Coronary artery (tissue), 2 donors: ENCODE measurements at regions not wholly inside any gene's neighbourhood (a gene's known extent, or its start where the extent isn't known, plus 50 kb on each side); places are given as distances from the start of the nearest gene placed in this dataset.

ENCODE experiments used
- DNase-seq: peaks from one replicate; pipeline ENCODE4 v3.0.0-alpha.2; 2017; ENCODE audit warnings: low spot score
- H3K27ac ChIP-seq, 2 donors: fragments of 200-600 bp; sonication (generic); one replicate each; pipeline ENCODE4 v1.5.1; 2016 to 2019
- H3K4me3 ChIP-seq: fragments of 200-600 bp; sonication (generic); 2 replicates; pipeline ENCODE4 v1.5.1; 2016; ENCODE audit warnings: mild to moderate bottlenecking, moderate library complexity
- TF ChIP-seq, protein P1 (sequence below): fragments of 200-600 bp; sonication (generic); IDR thresholded peaks from one replicate; pipeline ENCODE4 v1.5.1; 2019; ENCODE audit warnings: antibody characterized with exemption

DNA sequence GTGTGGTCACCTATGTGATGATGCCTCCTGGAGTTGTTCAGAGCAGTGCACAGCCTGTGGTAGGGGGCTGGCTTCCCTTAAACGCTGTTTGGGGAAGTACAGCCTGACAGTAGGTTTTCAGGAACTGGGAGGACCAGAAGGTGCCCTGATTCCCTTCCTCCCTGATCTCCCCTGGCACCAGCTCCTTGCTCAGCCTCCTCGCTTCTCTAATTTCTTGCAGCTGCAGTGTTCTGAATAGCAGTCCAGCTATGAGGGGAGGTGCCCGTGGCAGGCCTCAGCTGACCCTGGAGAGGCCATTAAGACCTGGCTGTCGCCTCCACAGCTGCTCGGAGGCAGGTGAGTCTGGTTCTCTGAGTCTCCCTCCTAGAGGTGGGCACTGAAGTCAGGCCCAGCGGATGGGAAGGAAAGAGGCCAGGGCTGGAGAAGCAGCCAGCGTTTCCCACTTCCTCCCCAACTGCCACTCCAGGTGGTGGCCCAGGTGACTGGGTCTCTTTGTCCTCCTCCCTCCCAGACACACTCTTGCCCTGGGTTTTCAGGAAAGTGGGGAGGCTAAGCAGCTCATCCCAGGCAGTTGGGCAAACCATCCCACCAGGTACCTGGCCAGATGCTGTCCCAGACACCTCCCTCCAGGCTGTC lies 52.0 kb upstream of the RPL11 start:
- no peak overlapping the region for H3K4me3 ChIP-seq
- H3K27ac ChIP-seq, result no peak overlapping the region
- DNase-seq, result no peak
- TF ChIP-seq, protein P1, sequence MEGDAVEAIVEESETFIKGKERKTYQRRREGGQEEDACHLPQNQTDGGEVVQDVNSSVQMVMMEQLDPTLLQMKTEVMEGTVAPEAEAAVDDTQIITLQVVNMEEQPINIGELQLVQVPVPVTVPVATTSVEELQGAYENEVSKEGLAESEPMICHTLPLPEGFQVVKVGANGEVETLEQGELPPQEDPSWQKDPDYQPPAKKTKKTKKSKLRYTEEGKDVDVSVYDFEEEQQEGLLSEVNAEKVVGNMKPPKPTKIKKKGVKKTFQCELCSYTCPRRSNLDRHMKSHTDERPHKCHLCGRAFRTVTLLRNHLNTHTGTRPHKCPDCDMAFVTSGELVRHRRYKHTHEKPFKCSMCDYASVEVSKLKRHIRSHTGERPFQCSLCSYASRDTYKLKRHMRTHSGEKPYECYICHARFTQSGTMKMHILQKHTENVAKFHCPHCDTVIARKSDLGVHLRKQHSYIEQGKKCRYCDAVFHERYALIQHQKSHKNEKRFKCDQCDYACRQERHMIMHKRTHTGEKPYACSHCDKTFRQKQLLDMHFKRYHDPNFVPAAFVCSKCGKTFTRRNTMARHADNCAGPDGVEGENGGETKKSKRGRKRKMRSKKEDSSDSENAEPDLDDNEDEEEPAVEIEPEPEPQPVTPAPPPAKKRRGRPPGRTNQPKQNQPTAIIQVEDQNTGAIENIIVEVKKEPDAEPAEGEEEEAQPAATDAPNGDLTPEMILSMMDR, result no peak

DNA sequence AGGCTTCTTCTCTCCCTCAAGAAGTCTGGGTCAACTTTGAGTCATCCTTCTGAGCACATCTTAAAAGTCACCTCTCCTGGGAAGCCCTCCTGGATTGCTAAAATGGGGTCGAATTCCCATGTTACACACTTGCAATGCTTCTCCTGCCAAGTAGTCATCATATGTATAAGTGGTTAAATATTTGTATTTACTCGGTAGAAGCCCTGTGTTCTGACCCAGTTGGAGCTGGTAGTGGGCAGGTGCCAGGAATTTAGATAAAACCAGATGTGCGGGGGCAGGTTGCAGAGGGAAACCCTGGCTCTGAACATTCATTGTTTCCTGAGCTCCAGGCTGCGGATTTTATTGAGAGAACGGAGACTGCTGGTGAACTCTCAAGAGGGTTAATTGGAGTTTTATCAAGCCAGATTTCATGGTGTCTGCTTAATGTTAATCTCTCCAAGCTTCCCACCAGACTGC lies 52.8 kb upstream of the RPL11 start:
- no peak for DNase-seq
- Histone ChIP-seq H3K4me3 (no peak overlapping the region), H3K27ac (peak overlapping the region in 1 of 2 donors; percentile 34)
- TF ChIP-seq, protein P1, result no peak

DNA sequence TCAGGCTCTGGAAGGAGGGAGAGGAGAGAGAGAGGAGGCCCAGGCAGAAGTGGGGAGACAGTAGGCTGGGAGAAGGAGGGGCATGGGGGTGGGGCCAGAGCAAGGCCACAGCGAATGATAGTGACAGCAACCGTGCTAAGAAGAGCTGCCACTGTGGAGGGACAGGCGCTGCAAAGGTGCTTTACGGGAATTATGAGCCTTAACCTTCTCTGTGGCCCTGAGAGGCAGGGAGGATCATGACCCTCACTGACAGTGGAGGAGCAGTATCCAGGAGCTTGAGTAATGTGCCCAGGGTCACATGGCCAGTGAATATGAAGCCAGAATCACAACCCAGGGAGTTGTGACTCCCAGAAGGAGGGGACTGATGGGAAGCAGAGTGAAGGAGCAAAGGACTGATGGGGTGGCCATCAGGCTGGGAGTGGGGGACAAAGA lies 53.4 kb upstream of the RPL11 start:
- TF ChIP-seq, protein P1, result no peak
- peak overlapping the region in 1 of 2 donors; percentile 34 for H3K27ac ChIP-seq
- no peak overlapping the region for H3K4me3 ChIP-seq
- DNase-seq, result no peak

DNA sequence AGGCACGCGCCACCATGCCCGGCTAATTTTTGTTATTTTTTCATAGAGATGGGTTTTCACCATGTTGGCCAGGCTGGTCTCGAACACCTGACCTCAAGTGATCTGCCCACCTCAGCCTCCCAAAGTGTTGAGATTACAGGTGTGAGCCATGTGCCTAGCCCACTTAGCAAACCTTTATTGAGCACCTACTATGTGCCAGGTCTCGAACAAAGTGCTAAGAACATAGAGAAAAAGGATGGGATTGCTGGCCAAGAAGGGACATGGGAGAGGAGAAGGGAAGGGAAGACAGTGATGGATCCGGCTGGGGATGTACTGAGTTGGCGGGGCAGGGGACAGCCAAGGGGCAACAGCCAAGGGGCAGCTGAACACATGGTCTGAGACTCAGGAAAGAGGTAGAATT lies 55.6 kb upstream of the RPL11 start:
- no peak overlapping the region for H3K4me3 ChIP-seq
- DNase-seq, result no peak
- TF ChIP-seq, protein P1, result no peak
- H3K27ac ChIP-seq, result peak overlapping the region in 1 of 2 donors; percentile 92

DNA sequence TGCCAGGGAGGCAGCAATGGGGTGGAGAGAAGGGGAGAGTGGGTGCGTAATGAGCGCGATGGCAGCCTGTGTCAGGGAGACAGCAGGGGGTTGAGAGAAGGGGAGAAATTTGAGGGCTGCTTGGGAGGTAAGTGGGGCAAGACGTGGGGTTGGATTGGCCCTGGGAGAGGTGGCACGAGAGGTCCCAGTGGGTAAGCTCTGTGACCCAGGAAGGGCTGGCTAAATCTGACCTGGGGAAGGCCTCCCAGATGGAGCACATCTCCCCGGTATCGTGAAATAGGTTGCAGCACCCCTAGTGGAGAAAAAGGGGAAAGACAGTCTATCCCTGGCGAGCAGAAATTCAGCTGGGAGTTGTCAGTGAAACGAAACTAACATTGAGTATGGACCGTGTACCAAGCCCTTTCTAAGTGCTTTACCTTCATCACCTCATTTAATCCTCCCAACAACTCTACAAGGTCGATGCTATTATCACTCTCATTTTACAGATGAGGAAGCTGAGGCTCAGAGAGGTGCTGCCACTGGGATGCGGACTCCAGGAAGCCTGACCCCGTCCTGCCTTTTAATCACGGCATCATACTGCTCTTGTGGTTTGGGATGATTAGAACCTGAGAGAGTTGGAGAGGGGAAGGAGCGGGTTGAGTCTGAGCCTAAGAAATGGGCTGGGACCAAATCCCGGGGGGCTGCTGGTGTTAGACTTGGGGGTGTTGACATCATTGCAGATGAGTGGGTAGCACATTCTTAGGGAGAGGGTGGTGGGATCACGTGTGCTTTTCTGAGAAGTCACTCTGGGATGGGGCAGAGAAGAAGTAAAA lies 56.6 kb upstream of the RPL11 start:
- peak overlapping the region; percentile 71 for H3K4me3 ChIP-seq
- DNase-seq, result peak; percentile 80
- TF ChIP-seq, protein P1, result peak; percentile 82
- H3K27ac ChIP-seq, result peak overlapping the region; percentile 84 to 92

DNA sequence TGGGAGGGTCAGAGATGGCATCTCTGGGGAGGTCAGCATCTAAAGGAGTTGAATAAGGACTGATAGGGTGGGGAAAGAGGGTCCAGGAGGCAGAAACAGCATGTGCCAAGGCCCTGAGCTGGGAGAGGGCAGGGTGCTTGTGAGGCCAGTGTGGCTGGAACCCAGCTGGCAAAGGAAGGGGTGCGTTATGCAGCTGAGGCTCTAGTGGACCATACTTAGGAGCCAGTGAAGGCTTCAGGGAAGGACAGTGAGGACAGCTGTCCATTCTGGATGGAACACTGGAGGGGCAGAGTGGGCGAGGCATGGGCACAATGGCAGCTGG lies 57.1 kb upstream of the RPL11 start:
- TF ChIP-seq, protein P1, result no peak
- Histone ChIP-seq H3K27ac (peak overlapping the region; percentile 84 to 92), H3K4me3 (no peak overlapping the region)
- DNase-seq, result no peak
